SK-MEL-5 (cell line): ENCODE measurements at regions not wholly inside any gene's neighbourhood (a gene's known extent, or its start where the extent isn't known, plus 50 kb on each side); places are given as distances from the start of the nearest gene placed in this dataset.
"Not testable (repeated sequence)": the region's sequence is repeated elsewhere in the genome, so short reads cannot be mapped to it uniquely, and the experiment has no call there.

Experiments
- DNase-seq: peaks from one replicate; pipeline ENCODE4 v3.0.0-alpha.2; 2016; ENCODE audit warnings: low read depth, low spot score
- in situ Hi-C: cut with HindIII; loops from 2 replicates; pipeline ENCODE4 v1.10.0; 2016; ENCODE audit warnings: low sequenced_read_pairs, high pct_unique_total_duplicates, low pct_unique_long_range_greater_than_20kb

GRCh38 chr6:139905404-139906052 lies 531.1 kb upstream of the CITED2 start:
- in situ Hi-C loops = no loop called here
- no peak for DNase-seq

- in situ Hi-C loops = no loop called here
- DNase-seq = no peak
Measured at GRCh38 chr6:139904568-139904967, 530.1 kb upstream of the CITED2 start.

GRCh38 chr6:139904158-139904533 lies 529.7 kb upstream of the CITED2 start:
- in situ Hi-C loops = no loop called here
- no peak for DNase-seq

GRCh38 chr6:139903411-139904157 lies 529.1 kb upstream of the CITED2 start:
- in situ Hi-C loops = no loop called here
- no peak for DNase-seq

GRCh38 chr6:139895205-139895793 lies 520.9 kb upstream of the CITED2 start:
- DNase-seq = no peak
- in situ Hi-C loops = no loop called here

- in situ Hi-C loops = no loop called here
- no peak for DNase-seq
Measured at GRCh38 chr6:139894271-139894670, 519.8 kb upstream of the CITED2 start.

GRCh38 chr6:139891471-139891870 lies 517.0 kb upstream of the CITED2 start:
- no peak for DNase-seq
- in situ Hi-C loops = no loop called here

GRCh38 chr6:139888681-139889122 lies 514.3 kb upstream of the CITED2 start:
- DNase-seq = peak; percentile 74
- in situ Hi-C loops = no loop called here

GRCh38 chr6:139887275-139887674 lies 512.8 kb upstream of the CITED2 start:
- DNase-seq = no peak
- in situ Hi-C loops = no loop called here

- in situ Hi-C loops = no loop called here
- DNase-seq = no peak
Measured at GRCh38 chr6:139886396-139886795, 511.9 kb upstream of the CITED2 start.

GRCh38 chr6:139885909-139886308 lies 511.5 kb upstream of the CITED2 start:
- no peak for DNase-seq
- in situ Hi-C loops = no loop called here

GRCh38 chr6:139883776-139884175 lies 509.3 kb upstream of the CITED2 start:
- in situ Hi-C loops = no loop called here
- DNase-seq = no peak

- in situ Hi-C loops = no loop called here
- peak; percentile 93 for DNase-seq
Measured at GRCh38 chr6:139882977-139883728, 508.7 kb upstream of the CITED2 start.

GRCh38 chr6:139882234-139882633 lies 507.8 kb upstream of the CITED2 start:
- in situ Hi-C loops = no loop called here
- peak; percentile 24 for DNase-seq

- peak; percentile 72 for DNase-seq
- in situ Hi-C loops = no loop called here
Measured at GRCh38 chr6:139881728-139882211, 507.3 kb upstream of the CITED2 start.

GRCh38 chr6:139881236-139881635 lies 506.8 kb upstream of the CITED2 start:
- DNase-seq = peak; percentile 55

GRCh38 chr6:139879823-139880356 lies 505.4 kb upstream of the CITED2 start:
- in situ Hi-C loops = no loop called here
- DNase-seq = no peak

More at GRCh38 chr6:139881236-139881635, 506.8 kb upstream of the CITED2 start:
- in situ Hi-C loops = no loop called here

GRCh38 chr6:139879241-139879640 lies 504.8 kb upstream of the CITED2 start:
- in situ Hi-C loops, DNase-seq: not testable (repeated sequence)
